AG08396 (cell line): ENCODE measurements at regions not wholly inside any gene's neighbourhood (a gene's known extent, or its start where the extent isn't known, plus 50 kb on each side); places are given as distances from the start of the nearest gene placed in this dataset.

Experiments used
- DNase-seq: peaks from one replicate; pipeline ENCODE4 v3.0.0; 2012; ENCODE audit warnings: low spot score, mixed read lengths

- DNase-seq, result peak; percentile 3
Observed at GRCh38 chr4:125951261-125951887, 636.6 kb downstream of the FAT4 start.

- no peak for DNase-seq
Observed at GRCh38 chr4:125952631-125953030, 637.9 kb downstream of the FAT4 start.

DNA sequence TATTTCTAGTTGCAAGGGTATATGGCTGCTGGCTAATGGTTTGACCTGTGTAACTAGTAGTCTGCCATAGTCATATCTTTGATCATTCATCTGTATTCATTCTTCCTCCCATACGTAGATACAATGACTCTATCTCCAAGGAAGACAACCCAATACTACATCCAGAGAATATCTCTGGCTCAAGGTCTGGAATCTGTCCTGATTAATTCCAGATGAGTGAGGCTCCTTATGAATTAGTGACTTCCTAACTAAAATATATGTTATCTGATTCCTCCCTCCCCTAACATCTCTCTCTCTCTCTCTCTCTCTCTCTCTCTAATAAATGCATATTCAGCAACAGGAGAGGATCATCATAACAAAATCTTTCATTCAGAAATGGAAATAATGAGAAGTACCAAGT lies 641.5 kb downstream of the FAT4 start:
- DNase-seq, result no peak

GRCh38 chr4:125958519-125958918 lies 643.8 kb downstream of the FAT4 start:
- no peak for DNase-seq

DNA sequence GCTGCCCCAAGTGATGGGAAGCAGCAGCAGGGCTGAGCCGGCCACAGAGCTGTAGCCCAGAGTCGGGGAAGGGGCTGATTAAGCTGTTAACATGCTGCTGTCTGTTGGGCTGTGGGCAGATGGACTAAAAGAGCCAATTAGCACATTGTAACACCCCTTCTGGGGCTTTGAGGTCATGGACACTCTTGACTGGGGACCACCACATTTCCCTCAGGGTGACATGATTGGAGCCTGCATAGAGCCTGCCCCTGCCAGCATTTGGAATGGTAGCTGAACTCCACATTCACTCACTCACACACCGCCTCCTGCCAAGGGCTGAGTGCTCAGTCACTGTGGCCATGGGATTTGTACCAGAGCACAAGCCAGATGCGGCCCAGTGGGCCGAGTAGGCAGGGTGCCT lies 646.9 kb downstream of the FAT4 start:
- no peak for DNase-seq

GRCh38 chr4:125975861-125976397 lies 661.2 kb downstream of the FAT4 start:
- DNase-seq, result no peak

DNA sequence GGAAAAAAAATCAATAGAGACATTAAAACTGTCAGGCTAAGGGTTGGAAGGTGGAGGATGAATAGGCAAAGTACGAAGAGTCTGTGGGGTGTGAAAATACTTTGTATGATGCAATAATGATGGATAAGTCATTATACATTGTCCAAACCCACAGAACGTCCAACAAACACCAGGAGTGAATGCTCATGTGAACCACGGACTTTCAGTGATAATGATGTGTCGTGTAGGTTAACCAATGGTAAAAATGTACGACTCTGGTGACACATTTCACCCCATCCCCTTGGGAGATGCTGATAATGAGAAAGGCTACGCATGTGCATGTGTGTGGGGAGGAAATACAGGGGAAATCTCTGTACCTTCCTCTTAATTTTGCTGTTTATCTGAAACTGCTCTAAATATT lies 665.2 kb downstream of the FAT4 start:
- no peak for DNase-seq

DNA sequence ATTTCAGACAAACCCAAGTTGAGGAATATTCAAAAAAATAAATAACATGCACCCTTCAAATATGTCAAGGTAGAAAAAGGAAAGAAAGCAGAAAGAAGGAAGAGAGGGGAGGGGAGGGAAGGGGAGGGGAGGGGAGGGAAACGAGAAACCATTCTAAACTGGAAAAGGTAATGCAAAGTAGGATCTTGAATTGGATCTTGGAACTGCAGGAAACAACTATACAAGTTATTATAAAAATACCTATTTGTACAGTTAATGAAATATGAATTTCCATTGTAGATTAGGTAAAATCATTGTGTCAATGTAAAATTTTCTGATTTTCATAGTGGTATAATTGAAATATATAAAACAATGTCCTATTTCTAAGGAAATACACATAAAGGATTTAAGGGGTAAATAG lies 668.4 kb downstream of the FAT4 start:
- no peak for DNase-seq

DNA sequence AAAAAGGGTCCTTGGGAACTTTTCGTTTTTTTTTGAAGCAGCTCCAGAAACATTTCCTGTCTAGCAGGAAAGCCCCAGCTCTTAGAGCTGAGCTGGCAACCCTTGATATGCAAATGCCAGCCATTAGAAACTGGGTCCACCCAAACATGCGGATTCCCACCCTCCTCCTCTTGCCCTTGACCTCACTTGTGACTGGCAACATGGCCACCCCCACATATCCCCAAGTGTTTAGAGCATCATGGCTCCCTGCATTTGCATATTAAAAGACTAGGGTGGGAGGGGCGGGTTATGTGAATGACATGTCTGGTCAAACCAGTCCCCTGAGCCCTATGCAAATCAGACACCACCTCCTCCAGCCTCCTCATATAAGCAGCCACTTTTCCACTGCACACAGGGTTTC lies 671.1 kb downstream of the FAT4 start:
- DNase-seq, result no peak

- no peak for DNase-seq
Observed at GRCh38 chr4:125986307-125986706, 671.6 kb downstream of the FAT4 start.

DNA sequence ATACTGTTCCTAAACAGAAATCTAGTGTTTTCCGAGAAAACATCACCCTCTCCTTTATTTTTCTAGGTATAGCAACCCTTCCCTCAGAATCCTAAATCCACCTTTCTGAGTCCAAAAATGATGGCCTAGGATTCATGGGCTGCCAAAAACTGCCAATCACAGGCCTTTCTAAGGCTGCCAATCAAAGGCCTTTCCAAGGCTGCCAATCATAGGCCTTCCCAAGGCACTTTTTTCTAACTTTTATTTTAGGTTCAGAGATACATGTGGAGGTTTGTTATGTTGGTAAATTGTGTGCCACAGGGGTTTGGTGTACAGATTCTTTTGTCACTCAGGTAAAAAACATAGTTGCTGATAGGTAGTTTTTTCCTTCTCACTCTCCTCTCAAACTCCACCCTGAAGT lies 673.7 kb downstream of the FAT4 start:
- DNase-seq, result no peak

DNA sequence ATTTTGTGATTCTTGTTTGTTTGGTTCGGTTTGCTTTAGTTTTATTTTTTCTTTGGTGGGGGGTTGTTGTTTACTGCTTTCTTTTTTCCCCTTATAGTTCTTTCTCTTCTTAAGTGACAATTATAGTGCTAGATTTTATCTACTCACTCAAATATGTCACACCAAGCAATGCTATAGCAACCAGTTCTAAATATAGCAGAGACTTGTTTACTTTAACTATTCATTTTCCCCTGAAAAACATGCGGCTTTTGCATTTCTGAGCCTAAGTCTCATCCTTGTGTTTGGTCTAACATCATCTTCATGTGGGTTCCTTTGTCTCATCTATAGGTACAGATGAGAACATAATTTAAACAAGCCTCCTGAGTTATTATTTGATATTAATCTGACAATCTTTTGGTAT lies 676.6 kb downstream of the FAT4 start:
- DNase-seq, result no peak

DNA sequence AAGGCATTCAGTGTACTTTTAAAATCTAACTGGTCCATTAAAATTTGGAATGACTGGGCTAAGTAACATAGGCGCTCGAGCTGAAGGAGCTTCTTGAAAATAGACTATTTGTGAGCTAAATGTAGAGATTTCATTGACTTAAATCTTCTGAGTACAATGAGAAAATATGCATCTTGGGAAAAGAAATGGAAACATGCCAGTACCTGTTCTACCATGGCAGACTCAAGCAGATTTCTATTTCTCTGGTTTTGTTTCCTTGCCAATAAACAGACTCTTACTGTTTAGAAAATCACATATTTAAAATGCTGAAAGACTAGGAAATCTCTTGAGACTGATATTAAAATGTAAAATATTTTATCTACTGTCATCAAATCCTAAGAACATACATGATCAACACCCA lies 678.1 kb downstream of the FAT4 start:
- no peak for DNase-seq

DNA sequence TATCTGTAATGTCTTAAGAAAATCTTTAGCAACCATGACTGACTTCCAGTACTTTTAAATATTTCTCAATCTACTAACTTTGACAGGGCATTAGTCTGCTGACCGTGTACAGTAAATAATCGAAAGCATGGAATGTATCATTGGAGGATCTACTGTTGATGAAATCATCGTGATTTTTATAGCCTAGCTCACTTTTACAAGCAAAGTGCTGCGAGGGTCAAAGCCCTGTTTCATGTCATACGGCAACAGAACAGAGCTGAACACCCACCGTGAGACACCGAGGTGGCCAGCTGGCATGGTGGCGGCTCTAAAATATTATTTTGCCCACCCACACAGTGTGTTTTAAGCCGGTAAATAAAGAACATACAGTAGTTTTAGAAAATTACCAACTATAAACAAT lies 679.3 kb downstream of the FAT4 start:
- DNase-seq, result peak; percentile 4

GRCh38 chr4:125994430-125994829 lies 679.7 kb downstream of the FAT4 start:
- DNase-seq, result no peak

DNA sequence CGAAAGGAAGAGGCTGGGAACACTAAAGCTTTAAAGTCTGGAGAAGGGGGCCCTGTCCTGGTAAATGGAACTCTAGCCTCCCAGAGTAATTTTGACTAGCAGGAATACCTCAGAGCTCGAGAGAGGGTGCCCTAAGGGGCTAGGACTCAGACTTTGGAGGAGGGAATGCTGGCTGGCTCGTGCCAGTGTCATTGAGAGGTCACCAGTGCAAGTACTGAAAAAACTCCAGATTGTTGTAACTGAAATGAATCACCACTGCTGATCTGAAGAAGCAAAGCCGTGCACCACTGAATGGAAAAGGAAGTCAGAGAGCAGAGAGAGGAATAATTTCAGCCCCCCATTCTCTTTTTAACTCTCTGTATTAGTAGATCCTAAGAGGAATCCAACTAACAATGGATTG lies 690.2 kb downstream of the FAT4 start:
- DNase-seq, result peak; percentile 15

- DNase-seq, result no peak
Observed at GRCh38 chr4:126007142-126007541, 692.4 kb downstream of the FAT4 start.

GRCh38 chr4:126012691-126013290 lies 698.0 kb downstream of the FAT4 start:
- no peak for DNase-seq

GRCh38 chr4:126018274-126018673 lies 703.5 kb downstream of the FAT4 start:
- no peak for DNase-seq

DNA sequence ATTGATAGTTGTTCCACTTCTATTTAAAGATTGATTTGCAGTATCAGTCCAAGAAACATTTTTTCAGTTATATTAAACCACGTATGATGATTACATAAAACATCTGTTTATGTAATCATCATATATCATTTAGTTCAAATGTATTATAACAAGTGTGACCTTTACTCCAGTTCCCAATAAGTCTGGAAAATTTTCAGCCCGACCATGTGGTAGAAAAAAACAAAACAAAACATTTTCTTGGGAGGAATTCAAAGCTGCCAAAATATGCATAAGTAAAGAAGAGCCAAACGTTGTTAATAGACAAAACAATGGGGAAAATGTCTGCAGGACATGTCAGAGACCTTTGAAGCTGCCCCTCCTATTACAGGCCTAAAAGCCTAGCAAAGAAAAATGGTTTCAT lies 709.1 kb downstream of the FAT4 start:
- no peak for DNase-seq

GRCh38 chr4:126027601-126028000 lies 712.8 kb downstream of the FAT4 start:
- no peak for DNase-seq

- DNase-seq, result no peak
Observed at GRCh38 chr4:126028876-126029275, 714.1 kb downstream of the FAT4 start.

DNA sequence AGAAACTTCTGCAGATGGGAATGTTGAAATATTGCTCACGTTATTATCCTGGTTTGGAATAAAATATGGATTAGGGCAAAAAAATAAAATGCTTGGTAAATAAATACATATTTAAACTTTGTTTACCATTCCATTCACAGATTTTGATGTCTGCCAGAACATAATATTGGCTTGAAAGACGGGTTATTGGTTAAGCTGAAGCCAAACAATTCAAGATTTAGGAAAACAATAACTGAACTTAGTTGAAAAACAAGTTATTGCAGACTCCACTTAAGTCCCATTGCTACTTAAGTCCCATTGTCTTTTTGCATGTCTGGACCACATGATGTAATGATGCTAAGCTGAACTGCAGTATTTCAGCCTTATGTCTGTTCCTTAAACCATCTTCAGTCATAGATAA lies 722.5 kb downstream of the FAT4 start:
- no peak for DNase-seq

DNA sequence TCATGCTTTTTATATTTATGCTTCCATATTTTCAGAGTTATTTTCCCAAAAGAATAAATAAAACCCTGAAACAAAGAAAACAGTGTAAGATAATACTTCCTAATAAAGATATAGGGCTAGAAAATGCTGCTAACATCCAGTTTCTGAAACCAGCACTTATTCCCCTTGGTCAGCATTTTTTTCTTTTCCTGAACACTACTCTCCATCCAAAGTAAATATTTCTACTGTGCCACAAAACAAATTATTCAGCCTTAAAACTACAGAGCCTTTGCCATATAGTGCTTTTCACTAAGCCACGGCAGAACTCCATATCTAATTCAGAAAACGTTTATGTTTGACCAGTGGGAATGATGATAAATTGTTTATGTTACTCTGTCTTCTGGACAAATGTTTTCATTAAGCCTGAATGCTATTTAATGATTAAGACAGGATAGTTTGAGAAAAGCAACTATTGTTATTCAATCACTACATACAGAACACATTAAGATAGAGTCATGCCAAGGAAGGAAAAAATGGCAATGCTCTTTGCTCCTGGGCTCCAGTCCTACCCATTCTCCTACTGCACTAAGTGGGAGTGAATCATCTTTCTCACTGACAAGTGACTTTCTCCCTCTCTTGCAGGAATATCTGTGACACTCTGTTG lies 723.9 kb downstream of the FAT4 start:
- no peak for DNase-seq
